ENCODE measurements at regions not wholly inside any gene's neighbourhood (a gene's known extent, or its start where the extent isn't known, plus 50 kb on each side); places are given as distances from the start of the nearest gene placed in this dataset.

DNA sequence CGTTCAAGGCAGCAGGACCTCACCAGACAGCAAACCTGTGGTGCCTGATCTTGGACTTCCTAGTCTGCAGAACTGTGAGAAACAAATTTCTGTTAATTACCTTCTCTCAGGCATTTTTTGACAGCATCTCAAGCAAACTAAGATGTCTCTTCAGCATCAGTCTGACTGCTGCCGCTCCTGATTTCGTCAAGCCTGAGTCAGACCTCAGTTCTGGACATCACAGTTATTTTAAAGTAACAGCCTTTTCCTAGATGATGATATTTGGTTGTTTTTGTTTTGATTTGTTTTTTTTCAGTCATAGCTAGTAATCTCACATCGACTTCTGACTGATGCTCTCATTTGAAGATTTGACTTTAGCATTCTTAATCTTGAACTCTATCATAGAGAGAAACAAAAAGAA, 71.9 kb downstream of the BLID start:
- TF ChIP-seq, protein P1, sequence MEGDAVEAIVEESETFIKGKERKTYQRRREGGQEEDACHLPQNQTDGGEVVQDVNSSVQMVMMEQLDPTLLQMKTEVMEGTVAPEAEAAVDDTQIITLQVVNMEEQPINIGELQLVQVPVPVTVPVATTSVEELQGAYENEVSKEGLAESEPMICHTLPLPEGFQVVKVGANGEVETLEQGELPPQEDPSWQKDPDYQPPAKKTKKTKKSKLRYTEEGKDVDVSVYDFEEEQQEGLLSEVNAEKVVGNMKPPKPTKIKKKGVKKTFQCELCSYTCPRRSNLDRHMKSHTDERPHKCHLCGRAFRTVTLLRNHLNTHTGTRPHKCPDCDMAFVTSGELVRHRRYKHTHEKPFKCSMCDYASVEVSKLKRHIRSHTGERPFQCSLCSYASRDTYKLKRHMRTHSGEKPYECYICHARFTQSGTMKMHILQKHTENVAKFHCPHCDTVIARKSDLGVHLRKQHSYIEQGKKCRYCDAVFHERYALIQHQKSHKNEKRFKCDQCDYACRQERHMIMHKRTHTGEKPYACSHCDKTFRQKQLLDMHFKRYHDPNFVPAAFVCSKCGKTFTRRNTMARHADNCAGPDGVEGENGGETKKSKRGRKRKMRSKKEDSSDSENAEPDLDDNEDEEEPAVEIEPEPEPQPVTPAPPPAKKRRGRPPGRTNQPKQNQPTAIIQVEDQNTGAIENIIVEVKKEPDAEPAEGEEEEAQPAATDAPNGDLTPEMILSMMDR (conservative IDR thresholded peaks at IDR 0.05; ENCODE audit: low read depth, low read length), result no peak
- no peak overlapping the region for H3K4me3 ChIP-seq (ENCODE audit: low read depth, low read length)
- DNase-seq (ENCODE audit: low read depth), result no peak

GRCh38 chr11:122042981-122043380, 73.0 kb downstream of the BLID start:
- DNase-seq (ENCODE audit: low read depth), result no peak
- H3K4me3 ChIP-seq (ENCODE audit: low read depth, low read length), result no peak overlapping the region
- TF ChIP-seq, protein P1 (conservative IDR thresholded peaks at IDR 0.05; ENCODE audit: low read depth, low read length), result no peak

GRCh38 chr11:122040464-122040863, 75.6 kb downstream of the BLID start:
- DNase-seq (ENCODE audit: low read depth), result peak; percentile 37

DNA sequence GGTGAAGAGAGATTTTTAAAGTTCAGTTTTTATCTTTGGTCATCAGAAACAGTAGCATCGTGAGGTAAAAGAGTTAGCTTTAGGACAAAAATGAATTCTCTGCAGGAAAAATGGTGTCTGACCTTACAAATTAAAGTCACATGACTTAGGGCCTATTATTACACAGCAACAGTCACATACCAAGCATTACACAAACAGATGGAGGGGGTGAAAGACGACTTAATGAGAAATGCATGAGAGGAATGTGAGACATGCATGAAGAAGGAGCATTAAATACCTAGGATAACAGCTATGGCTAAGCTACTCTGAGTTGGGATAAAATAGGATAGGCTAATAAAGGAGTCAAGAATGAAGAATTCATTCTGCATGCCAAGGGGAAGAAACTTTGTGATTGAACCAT, 77.5 kb downstream of the BLID start:
- H3K4me3 ChIP-seq (ENCODE audit: low read depth, low read length), result no peak overlapping the region
- DNase-seq (ENCODE audit: low read depth), result peak; percentile 88
- TF ChIP-seq, protein P1 (conservative IDR thresholded peaks at IDR 0.05; ENCODE audit: low read depth, low read length), result no peak

More at GRCh38 chr11:122040464-122040863, 75.6 kb downstream of the BLID start:
- H3K4me3 ChIP-seq (ENCODE audit: low read depth, low read length), result no peak overlapping the region
- TF ChIP-seq, protein P1 (conservative IDR thresholded peaks at IDR 0.05; ENCODE audit: low read depth, low read length), result no peak

DNA sequence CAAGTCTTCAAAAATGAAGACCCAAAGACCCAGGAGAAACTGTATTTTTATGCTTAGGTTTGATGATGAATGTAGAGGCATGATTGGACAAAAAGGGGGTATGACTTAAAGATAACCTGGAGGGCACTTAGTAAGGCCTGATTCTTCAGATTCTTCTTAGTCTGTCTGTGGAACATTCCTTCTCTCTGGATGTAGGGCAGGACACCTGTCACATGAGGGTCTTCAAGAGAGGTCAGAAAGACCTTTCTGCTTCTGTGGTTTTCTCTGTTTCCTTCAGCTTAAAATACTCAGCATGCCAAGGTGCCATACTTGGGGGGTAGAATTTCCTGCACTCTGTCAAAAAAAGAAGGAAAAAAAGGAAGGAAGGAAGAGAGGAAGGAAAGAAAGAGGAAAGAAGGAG, 78.1 kb downstream of the BLID start:
- TF ChIP-seq, protein P1 (conservative IDR thresholded peaks at IDR 0.05; ENCODE audit: low read depth, low read length), result no peak
- no peak for DNase-seq (ENCODE audit: low read depth)
- H3K4me3 ChIP-seq (ENCODE audit: low read depth, low read length), result no peak overlapping the region

DNA sequence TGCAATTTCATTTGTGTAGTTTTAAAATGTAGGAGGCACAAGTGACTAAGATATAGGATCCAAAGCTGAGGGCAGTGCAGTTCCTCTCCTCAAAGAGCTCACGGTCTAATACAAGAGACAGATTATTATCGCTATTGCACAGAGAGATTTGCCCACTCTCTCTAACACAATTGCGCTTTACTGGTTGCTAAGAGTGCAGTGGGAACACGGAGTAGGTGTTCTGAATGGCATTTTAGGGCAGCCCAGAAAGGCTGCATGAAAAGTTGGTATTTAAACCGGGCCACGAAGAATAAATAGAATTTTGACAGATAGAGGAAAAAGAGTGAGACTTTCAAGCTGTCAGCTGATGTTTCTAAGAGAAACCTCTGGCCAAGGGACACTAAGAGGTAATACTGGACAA, 79.5 kb downstream of the BLID start:
- no peak overlapping the region for H3K4me3 ChIP-seq (ENCODE audit: low read depth, low read length)
- DNase-seq (ENCODE audit: low read depth), result no peak
- TF ChIP-seq, protein P1 (conservative IDR thresholded peaks at IDR 0.05; ENCODE audit: low read depth, low read length), result no peak

- DNase-seq (ENCODE audit: low read depth), result peak; percentile 84
- TF ChIP-seq, protein P1 (conservative IDR thresholded peaks at IDR 0.05; ENCODE audit: low read depth, low read length), result no peak
- H3K4me3 ChIP-seq (ENCODE audit: low read depth, low read length), result no peak overlapping the region
Observed at GRCh38 chr11:122036018-122036417, 80.0 kb downstream of the BLID start.
